Transverse colon (tissue), 4 donors: ENCODE measurements at regions not wholly inside any gene's neighbourhood (a gene's known extent, or its start where the extent isn't known, plus 50 kb on each side); places are given as distances from the start of the nearest gene placed in this dataset.

Experiments used
- DNase-seq: peaks from one replicate; pipeline ENCODE4 v3.0.0-alpha.2; 2019
- H3K27ac ChIP-seq, 4 donors: fragments of 200-600 bp; sonication (generic); 2 replicates each; pipeline ENCODE4 v1.5.1; 2016 to 2018; ENCODE audit warnings: inconsistent platforms in 4 of 4
- H3K27me3 ChIP-seq: fragments of 200-600 bp; sonication (generic); 2 replicates; pipeline ENCODE4 v1.5.1; 2017; ENCODE audit warnings: inconsistent platforms
- H3K36me3 ChIP-seq, 4 donors: fragments of 200-600 bp; sonication (generic); 2 replicates each; pipeline ENCODE4 v1.5.1; 2017 to 2019; ENCODE audit warnings: inconsistent platforms in 4 of 4
- H3K4me1 ChIP-seq, 4 donors: fragments of 200-600 bp; sonication (generic); 2 replicates each; pipeline ENCODE4 v1.5.1; 2017 to 2020; ENCODE audit warnings: inconsistent platforms in 4 of 4
- H3K4me3 ChIP-seq, 4 donors: fragments of 200-600 bp; sonication (generic); 1 replicate in 1 of 4; 2 replicates in 3 of 4; pipeline versions ENCODE4 v1.5.1 to v1.6.1; 2017 to 2019; ENCODE audit warnings: inconsistent platforms in 4 of 4
- H3K9me3 ChIP-seq, 2 donors: fragments of 200-600 bp; sonication (generic); 2 replicates each; pipeline ENCODE4 v1.5.1; 2017 to 2019; ENCODE audit warnings: inconsistent platforms in 2 of 2
- CTCF ChIP-seq, 5 experiments: fragments of 200-600 bp in 3 of 5; fragments of 450-650 bp in 2 of 5; sonication (generic) in 3 of 5; IDR thresholded peaks; 1 replicate in 2 of 5; 2 replicates in 3 of 5; pipeline ENCODE4 v1.5.1; 2016 to 2017; ENCODE audit warnings: antibody characterized with exemption in 5 of 5, inconsistent platforms in 3 of 5, mild to moderate bottlenecking in 2 of 5, moderate library complexity in 1 of 5
- EP300 ChIP-seq: sonication (generic); formaldehyde crosslinking; IDR thresholded peaks from one replicate; pipeline ENCODE4 v1.6.1; 2017; ENCODE audit warnings: antibody characterized with exemption, low read depth
- POLR2A ChIP-seq: fragments of 450-650 bp; IDR thresholded peaks from one replicate; pipeline ENCODE4 v1.6.1; 2016; ENCODE audit warnings: antibody characterized with exemption, mild to moderate bottlenecking, moderate library complexity
- POLR2AphosphoS5 ChIP-seq, 3 donors: sonication (generic); formaldehyde crosslinking; IDR thresholded peaks; one replicate each; pipeline ENCODE4 v1.6.1; 2016; ENCODE audit warnings: antibody characterized with exemption in 3 of 3
- WGBS, 2 donors: methylation state at CpG; one replicate each; pipeline ENCODE4 v1.1.5; 2018; ENCODE audit warnings: low coverage in 1 of 2; 5-methylcytosine and 5-hydroxymethylcytosine counted together
- in situ Hi-C, 4 donors: fragments of 200-750 bp; cut with MboI; loops; one replicate each; pipeline versions ENCODE4 v1.15.0 to v1.15.1; 2017; ENCODE audit warnings: low sequenced_read_pairs in 3 of 4, low pct_ligation_motif_present in 1 of 4, low pct_unique_long_range_greater_than_20kb in 1 of 4
- intact Hi-C: fragments of 100-400 bp; cut with DNase I; formaldehyde crosslinking; loops from one replicate; pipeline ENCODE4 v1.15.1; 2023; ENCODE audit warnings: low total_unique reads

GRCh38 chr4:122313006-122313646, 65.7 kb upstream of the ADAD1 start:
- no peak overlapping the region for H3K4me3 ChIP-seq
- no peaks in the 10 kb centered on the region for H3K27me3 ChIP-seq
- TF ChIP-seq POLR2AphosphoS5 (IDR thresholded peaks at IDR 0.05) (no peak), EP300 (no peak), CTCF (IDR thresholded peaks at IDR 0.05) (no peak), POLR2A (no peak)
- H3K36me3 ChIP-seq, result peaks cover 1 to 35% (median 9%) of the 10 kb centered on the region in 4 donors
- intact Hi-C loops, result no loop called here
- in situ Hi-C loops, result no loop called here
- no peaks in the 10 kb centered on the region for H3K9me3 ChIP-seq
- 82 to 100% methylated on average over 1 of the region's 1 CpG for WGBS, 2 donors
- DNase-seq, result no peak
- no peaks in the 10 kb centered on the region for H3K4me1 ChIP-seq
- no peak overlapping the region for H3K27ac ChIP-seq

- in situ Hi-C loops, result loop anchor here in 1 of 4 donors (25.0 kb wide), 1 partner anchor 90 kb away; no protein-coding TSS in a partner anchor
- Histone ChIP-seq H3K27ac (no peak overlapping the region), H3K4me3 (no peak overlapping the region), H3K27me3 (no peaks in the 10 kb centered on the region), H3K4me1 (no peaks in the 10 kb centered on the region), H3K9me3 (no peaks in the 10 kb centered on the region), H3K36me3 (peaks cover 0 to 78% (median 28%) of the 10 kb centered on the region in 4 donors)
- 67 to 84% methylated on average over 1 of the region's 1 CpG for WGBS, 2 donors
- TF ChIP-seq CTCF (IDR thresholded peaks at IDR 0.05), result no peak
- TF ChIP-seq EP300, result no peak
- no peak for TF ChIP-seq POLR2AphosphoS5 (IDR thresholded peaks at IDR 0.05)
- no peak for TF ChIP-seq POLR2A
- DNase-seq, result no peak
- intact Hi-C loops, result no loop called here
These were observed 51.9 kb upstream of the ADAD1 start for GRCh38 chr4:122326908-122327307.

- intact Hi-C loops (no loop called here), in situ Hi-C loops (loop anchor here in 1 of 4 donors (25.0 kb wide), 1 partner anchor 92 kb away; no protein-coding TSS in a partner anchor)
- Histone ChIP-seq H3K9me3 (no peaks in the 10 kb centered on the region), H3K4me1 (no peaks in the 10 kb centered on the region), H3K27me3 (no peaks in the 10 kb centered on the region), H3K36me3 (peaks cover 0 to 76% (median 26%) of the 10 kb centered on the region in 4 donors), H3K4me3 (no peak overlapping the region), H3K27ac (no peak overlapping the region)
- no peak for DNase-seq
- TF ChIP-seq CTCF (IDR thresholded peaks at IDR 0.05) (no peak), EP300 (no peak), POLR2A (no peak), POLR2AphosphoS5 (IDR thresholded peaks at IDR 0.05) (no peak)
- 93 to 94% methylated on average over 1 of the region's 1 CpG for WGBS, 2 donors
These were observed 49.9 kb upstream of the ADAD1 start for GRCh38 chr4:122328893-122329292.
